Astrocyte of the hippocampus (primary cell): ENCODE measurements at regions not wholly inside any gene's neighbourhood (a gene's known extent, or its start where the extent isn't known, plus 50 kb on each side); places are given as distances from the start of the nearest gene placed in this dataset.
"Not testable (repeated sequence)": the region's sequence is repeated elsewhere in the genome, so short reads cannot be mapped to it uniquely, and the experiment has no call there.

Source experiments
- DNase-seq: peaks from one replicate; pipeline ENCODE4 v3.0.0; 2011; ENCODE audit warnings: low read depth, low spot score

DNA sequence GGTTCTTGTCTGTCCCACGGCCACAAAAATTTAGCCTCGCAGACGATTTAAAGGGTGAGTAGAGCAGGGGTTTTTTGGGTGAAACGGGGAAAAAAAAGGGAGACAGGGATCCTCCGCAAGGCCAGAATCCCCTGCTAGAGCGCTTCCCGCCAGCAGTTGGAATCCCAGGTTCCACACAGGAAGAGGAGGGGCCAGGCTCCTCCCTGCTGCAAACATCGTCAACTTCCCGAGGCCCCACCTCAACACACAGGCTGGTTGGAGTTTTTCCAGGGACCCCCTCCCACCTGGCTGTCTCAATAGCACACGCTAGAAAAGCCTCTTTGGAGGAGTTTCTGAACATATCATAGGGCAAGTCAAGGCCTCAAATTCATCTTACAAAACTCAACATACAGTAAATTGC is 112.7 kb downstream of the MTERF1 start:
- no peak for DNase-seq

- peak; percentile 42 for DNase-seq
Measured at GRCh38 chr7:91771394-91771793, 109.1 kb downstream of the MTERF1 start.

DNA sequence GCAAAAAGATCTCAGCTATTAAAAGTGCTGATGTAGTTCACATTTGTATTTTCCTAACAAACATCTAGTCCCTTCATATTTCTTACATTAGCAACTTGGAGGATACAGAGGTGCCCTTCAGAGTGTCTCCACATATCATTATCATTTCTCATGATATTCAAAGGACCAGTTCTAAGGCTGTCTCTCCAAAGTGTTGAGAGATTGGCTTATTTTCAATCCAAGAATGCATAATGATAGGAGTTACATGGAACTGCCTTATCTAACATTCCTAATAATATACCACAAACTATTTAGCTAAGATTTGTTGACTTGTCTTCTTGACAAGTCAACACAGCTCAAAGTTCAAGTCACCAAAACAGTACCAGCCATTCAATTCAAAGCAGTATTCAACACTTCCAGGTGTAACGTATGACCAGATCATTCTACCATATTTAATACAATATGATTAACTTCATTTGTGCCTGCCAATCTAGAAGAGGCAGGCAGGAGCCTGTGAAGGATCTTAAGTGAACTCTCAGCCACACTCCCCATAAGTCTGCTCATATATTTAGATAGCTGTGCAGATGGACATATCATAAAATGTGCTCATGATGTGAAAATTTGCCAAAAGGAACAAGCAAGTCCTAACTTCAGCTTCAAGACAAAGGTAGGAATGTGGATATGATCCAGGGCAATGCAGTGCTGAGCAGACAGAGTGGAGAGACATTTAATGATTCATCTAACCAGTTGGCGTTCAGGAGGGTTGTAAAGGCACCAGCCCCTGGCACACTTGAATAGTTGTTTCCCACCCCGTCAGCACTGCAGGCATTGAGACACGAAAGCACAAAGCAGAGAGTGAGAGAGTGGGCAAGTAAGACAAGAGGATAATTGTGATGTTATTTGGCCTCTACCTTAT is 108.3 kb downstream of the MTERF1 start:
- DNase-seq: peak; percentile 91

- DNase-seq: peak; percentile 62
Measured at GRCh38 chr7:91776171-91776570, 104.3 kb downstream of the MTERF1 start.

DNA sequence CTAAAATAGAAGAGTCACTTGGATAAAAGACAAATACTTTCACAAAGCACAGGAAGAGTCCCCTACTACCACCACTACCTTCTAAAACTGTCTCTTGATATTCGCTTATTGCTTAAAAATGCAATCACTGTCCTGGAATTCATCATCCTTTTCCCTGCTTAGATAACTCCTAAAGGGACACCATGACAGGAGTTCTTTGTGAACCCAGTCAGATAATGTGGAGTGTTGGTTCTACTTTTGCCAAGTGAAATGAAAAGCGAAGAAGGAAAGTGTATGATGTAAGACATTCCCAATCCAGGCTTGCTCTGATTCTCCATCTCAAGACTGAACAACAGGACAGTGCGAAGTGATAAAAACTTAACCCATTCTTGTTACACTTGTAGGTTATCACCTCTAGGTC is 103.0 kb downstream of the MTERF1 start:
- no peak for DNase-seq

DNA sequence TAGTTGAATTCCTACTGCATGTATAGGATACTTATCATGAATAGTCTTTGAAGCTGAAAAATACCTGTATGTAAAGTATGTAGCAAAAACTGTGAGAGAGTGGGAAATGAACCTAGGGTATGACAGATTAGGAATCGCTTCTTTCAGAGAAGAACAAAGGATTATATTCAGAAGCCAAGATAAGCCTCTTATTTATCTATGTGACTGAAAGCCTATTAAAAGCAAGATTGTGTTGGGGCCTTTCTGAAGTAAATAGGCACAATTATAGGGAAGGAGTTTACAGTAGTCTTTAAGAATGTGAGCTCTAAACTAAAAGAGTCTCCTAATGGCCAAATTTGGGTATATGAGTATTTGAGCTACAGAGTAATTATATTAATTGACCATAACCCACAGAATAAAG is 102.1 kb downstream of the MTERF1 start:
- no peak for DNase-seq

DNA sequence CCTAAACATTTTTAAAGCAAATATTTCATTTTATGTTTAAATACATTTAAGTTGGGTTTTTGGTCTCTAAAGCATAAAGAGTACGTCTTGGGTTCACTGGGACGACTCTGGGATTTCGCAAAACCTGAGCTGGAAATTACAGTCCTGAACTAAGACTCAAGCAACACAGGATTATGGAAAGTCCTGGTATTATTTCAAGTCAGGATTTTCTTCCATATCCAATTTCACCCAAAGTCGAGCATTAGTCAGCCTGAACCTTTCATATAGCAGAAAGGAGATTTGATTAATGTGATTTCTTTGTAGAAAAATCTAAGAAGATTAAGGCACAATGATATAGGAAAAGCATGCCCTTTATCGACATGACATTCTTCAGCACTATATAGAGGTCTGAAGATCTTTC is 100.0 kb downstream of the MTERF1 start:
- DNase-seq: no peak

- peak; percentile 66 for DNase-seq
Measured at GRCh38 chr7:91784469-91784868, 96.0 kb downstream of the MTERF1 start.

DNA sequence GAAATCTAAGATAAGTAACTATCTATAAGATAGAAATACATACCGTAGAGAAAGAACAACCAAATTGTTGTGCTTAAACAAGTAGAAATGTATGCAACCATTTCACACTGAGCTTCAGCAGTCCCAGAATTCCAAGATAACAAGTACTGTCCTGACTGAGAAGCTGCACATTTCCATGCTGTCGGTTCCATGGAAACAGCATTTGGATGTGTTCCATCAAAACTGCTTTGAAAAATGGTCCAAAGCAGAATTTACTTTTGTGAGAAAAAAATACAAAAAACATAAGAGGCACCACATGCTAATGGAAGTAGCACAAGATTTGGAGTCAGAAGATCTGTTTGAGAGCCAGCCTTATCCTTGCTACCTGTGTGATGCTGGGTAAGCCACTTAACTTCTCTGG is 92.6 kb downstream of the MTERF1 start:
- no peak for DNase-seq

DNA sequence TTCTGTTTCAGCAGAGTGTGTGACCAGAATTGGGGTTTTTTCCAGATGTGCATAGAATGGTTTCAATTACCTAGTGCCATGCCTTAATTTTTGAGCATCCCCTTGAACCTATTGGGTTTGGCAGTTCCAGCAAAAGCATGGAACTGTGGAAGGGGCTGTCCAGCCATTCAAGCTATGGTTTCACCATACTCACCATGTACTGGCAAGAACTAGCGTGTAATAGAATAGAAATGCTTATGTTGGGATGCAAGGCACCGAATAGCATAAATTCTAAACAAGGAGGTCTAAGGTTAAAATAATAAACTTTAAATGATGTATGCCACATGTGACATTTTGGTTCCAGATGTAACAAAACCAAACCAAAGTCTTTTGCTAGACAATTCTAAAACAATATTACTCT is 91.4 kb downstream of the MTERF1 start:
- no peak for DNase-seq

DNA sequence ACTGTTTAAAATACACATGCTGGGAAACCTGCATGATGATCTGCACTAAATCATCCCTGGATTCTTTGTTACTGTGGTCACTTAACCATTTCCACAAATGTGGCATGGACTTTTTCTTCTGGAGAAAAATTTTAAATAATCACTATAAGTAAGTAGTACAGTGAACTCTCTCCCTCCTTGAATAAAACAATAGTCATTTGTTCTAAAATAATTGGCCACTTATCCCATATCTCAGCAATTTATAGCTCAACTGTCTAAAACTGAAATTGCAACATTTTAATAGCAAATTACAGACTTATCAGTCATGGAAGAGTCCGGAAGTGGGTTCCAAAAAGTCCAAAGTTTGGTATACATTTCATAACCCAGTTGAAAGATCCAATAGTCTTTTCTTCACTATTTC is 90.9 kb downstream of the MTERF1 start:
- DNase-seq: no peak

DNA sequence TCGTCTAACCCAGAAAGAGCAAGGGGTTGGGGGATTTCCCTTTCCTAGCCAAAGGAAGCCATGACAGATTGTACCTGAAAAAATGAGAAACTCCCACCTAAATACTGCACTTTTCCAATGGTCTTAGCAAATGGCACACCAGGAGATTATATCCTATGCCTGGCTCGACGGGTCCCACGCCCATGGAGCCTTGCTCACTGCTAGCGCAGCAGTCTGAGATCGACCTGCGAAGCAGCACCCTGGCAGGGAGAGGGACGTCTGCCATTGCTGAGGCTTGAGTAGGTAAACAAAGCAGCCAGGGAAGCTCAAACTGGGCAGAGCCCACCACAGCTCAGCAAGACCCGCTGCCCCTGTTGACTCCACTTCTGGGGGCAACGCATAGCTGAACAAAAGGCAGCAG is 89.9 kb downstream of the MTERF1 start:
- not testable (repeated sequence) for DNase-seq

DNA sequence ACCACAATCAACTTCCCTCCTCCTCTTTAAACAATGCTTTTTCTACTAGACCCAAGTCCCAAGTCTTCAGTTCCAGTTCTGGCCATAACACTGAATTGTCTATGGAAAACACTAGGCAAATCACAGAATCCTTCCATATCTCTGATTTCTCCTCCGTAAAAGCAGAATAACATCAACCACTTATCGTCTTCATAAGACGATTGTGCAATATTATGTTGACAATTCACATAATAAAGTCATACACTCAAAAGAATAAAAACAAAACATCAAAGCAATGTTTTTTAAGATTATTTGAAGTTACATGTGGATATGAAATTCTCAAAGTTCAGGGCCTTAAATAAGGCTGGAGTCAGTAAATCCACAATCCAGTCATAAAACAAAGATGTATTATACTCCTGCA is 84.4 kb downstream of the MTERF1 start:
- DNase-seq: no peak

- no peak for DNase-seq
Measured at GRCh38 chr7:91798425-91798824, 82.1 kb downstream of the MTERF1 start.

DNA sequence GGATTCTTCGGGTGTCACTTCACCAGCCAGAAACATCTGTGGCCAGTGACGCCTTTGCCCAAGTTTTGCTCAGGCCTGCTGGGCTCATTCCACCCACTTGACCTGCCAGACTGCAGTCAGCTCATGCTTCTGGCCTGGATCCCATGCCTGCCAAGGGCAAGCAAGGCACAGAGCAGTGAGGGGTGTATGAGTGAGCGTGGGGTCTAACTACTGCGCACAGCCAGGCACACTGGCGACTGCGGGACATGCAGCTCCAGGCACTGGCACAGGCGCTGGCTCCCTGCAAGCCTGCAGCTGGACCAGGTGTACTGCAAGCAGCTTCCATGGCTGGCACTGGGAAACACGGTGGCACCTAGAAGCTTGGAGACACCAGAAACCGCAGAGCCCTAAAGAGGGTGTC is 80.1 kb downstream of the MTERF1 start:
- DNase-seq: no peak

DNA sequence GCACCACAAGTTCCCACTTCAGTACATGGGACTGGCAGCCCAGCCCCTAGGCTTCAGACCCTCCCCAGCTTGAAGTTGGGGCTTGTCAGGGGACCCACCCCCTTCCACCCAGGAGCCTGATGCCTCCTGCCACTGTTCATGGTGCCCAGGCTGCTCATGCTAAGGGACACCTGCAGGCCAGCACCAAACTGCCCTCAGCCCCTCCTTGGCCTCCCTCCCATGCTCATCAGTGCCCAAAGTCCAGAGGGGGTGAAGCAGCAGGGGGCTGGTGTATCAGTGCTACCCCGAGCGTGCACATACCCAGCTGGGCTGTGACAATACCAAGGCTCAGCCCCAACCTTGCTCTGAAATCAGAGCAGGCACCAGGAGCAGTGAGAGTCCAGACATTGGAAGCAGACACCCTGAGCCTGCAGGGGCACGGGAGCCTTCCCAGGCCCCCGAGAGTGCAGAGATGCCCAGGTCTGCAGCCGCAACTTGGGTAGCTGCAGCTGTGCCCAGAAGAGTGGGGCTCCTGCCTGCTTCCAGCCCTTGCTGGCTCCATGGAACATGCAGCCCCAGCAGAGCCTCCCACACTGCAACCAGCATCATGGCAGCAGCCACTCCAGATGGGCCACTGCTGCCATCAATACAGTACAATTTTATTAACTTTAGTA is 79.0 kb downstream of the MTERF1 start:
- no peak for DNase-seq

- DNase-seq: no peak
Measured at GRCh38 chr7:91811236-91811635, 69.3 kb downstream of the MTERF1 start.

- no peak for DNase-seq
Measured at GRCh38 chr7:91811641-91812040, 68.9 kb downstream of the MTERF1 start.

GRCh38 chr7:91812388-91812787 is 68.1 kb downstream of the MTERF1 start:
- DNase-seq: no peak

DNA sequence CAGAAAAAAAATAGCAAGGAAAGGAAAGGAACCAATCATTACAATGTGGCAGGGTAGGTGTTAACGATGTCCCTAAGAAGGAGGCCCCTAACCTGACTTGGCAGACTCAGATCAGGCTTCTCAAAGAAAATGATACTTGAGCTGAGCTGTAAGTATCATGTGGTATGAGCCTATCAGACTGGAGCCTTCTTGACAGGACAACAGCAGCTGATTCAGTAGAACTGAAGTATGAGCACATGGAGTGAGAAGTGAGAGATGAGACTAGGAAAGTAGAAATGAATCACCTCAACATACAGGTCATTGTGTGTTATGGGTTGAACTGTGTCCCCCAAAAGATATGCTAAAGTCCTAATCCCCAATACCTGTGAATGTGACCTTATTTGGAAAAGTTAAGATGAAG is 66.3 kb downstream of the MTERF1 start:
- no peak for DNase-seq
